HG02763 (cell line): ENCODE measurements at regions not wholly inside any gene's neighbourhood (a gene's known extent, or its start where the extent isn't known, plus 50 kb on each side); places are given as distances from the start of the nearest gene placed in this dataset.
"Not testable (repeated sequence)": the region's sequence is repeated elsewhere in the genome, so short reads cannot be mapped to it uniquely, and the experiment has no call there.

Experiments
- ATAC-seq: cut with Tn5 transposase; IDR thresholded peaks from one replicate; pipeline ENCODE4 v1.9.1; 2021; ENCODE audit warnings: mild to moderate bottlenecking, moderate library complexity; ENCODE audit not compliant: unreplicated experiment

- ATAC-seq = no peak
These were observed 822.4 kb upstream of the NEGR1 start for GRCh38 chr1:73104749-73105148.

- ATAC-seq = no peak
These were observed 817.9 kb upstream of the NEGR1 start for GRCh38 chr1:73100216-73100615.

- ATAC-seq = no peak
These were observed 815.6 kb upstream of the NEGR1 start for GRCh38 chr1:73097917-73098316.

- ATAC-seq = no peak
These were observed 814.5 kb upstream of the NEGR1 start for GRCh38 chr1:73096841-73097240.

GRCh38 chr1:73092383-73092782, 810.0 kb upstream of the NEGR1 start:
- ATAC-seq = no peak

GRCh38 chr1:73066866-73067265, 784.5 kb upstream of the NEGR1 start:
- no peak for ATAC-seq

GRCh38 chr1:73065339-73066041, 783.2 kb upstream of the NEGR1 start:
- no peak for ATAC-seq

GRCh38 chr1:73056826-73057225, 774.5 kb upstream of the NEGR1 start:
- ATAC-seq = no peak

- no peak for ATAC-seq
These were observed 762.1 kb upstream of the NEGR1 start for GRCh38 chr1:73044241-73045036.

GRCh38 chr1:73042403-73042802, 760.1 kb upstream of the NEGR1 start:
- ATAC-seq = no peak

GRCh38 chr1:73040811-73041210, 758.5 kb upstream of the NEGR1 start:
- ATAC-seq = no peak

- ATAC-seq = no peak
These were observed 751.9 kb upstream of the NEGR1 start for GRCh38 chr1:73034271-73034670.

GRCh38 chr1:73033640-73034039, 751.3 kb upstream of the NEGR1 start:
- ATAC-seq = no peak

- no peak for ATAC-seq
These were observed 747.2 kb upstream of the NEGR1 start for GRCh38 chr1:73029571-73029970.

- no peak for ATAC-seq
These were observed 743.8 kb upstream of the NEGR1 start for GRCh38 chr1:73026114-73026513.

- no peak for ATAC-seq
These were observed 727.6 kb upstream of the NEGR1 start for GRCh38 chr1:73009938-73010337.

GRCh38 chr1:73009311-73009710, 727.0 kb upstream of the NEGR1 start:
- ATAC-seq = no peak

- no peak for ATAC-seq
These were observed 715.3 kb upstream of the NEGR1 start for GRCh38 chr1:72997624-72998023.

GRCh38 chr1:72997041-72997440, 714.7 kb upstream of the NEGR1 start:
- ATAC-seq = no peak

- not testable (repeated sequence) for ATAC-seq
These were observed 705.5 kb upstream of the NEGR1 start for GRCh38 chr1:72987871-72988270.

- ATAC-seq = no peak
These were observed 704.4 kb upstream of the NEGR1 start for GRCh38 chr1:72986591-72987290.

GRCh38 chr1:72985024-72985423, 702.7 kb upstream of the NEGR1 start:
- not testable (repeated sequence) for ATAC-seq
